ENCODE measurements at regions not wholly inside any gene's neighbourhood (a gene's known extent, or its start where the extent isn't known, plus 50 kb on each side); places are given as distances from the start of the nearest gene placed in this dataset.

- Histone ChIP-seq H3K27me3 (no peaks in the 10 kb centered on the region), H3K4me2 (peak overlapping the region; percentile 22; the same call in 1 of the 2 replicates), H3K36me3 (no peaks in the 10 kb centered on the region), H3K9me3 (no peaks in the 10 kb centered on the region), H4K20me1 (no peaks in the 10 kb centered on the region), H3K4me3 (no peak overlapping the region), H3K4me1 (peaks cover 74% of the 10 kb centered on the region), H3K27ac (no peak overlapping the region), H3K9ac (no peak overlapping the region)
- no peak for TF ChIP-seq Cebpa-rat (IDR thresholded peaks at IDR 0.05)
These were observed 222.5 kb upstream of the FAT1 start for GRCh38 chr4:186946136-186946535.

DNA sequence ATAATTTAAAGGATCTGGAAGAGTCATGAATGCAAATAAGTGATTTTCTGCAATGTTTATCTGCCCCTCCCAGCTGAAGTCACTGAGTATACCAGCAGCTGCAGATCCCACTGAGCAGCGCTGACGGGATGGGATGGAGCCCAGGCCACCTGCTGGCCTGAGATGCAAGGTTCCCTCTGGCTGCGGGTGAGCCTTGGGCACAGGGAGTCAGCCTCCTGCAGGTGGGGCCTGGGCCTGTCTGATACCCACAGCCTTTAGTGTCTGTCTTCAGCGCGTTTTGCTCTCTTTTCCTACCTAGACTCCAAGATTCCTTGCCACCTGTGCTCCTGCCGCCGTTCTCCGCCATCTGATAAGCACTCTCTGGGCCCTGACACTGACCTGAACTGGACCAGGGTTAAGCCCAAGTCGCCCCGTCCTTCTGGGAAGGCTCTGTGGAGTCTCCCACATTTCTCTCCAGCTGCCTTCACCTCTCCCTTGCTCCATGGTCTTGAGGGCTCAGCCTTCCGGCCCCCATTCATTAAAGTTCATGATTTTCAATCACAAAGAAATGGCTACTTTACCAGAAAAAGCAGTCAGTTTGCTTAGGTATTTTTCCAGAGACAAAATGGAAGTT lies 223.1 kb upstream of the FAT1 start:
- no peak overlapping the region for H3K4me2 ChIP-seq
- H3K36me3 ChIP-seq = no peaks in the 10 kb centered on the region
- no peak overlapping the region for H3K9ac ChIP-seq
- no peak for TF ChIP-seq Cebpa-rat (IDR thresholded peaks at IDR 0.05)
- no peak overlapping the region for H3K27ac ChIP-seq
- H3K9me3 ChIP-seq = no peaks in the 10 kb centered on the region
- H3K27me3 ChIP-seq = no peaks in the 10 kb centered on the region
- peaks cover 71% of the 10 kb centered on the region for H3K4me1 ChIP-seq
- H4K20me1 ChIP-seq = no peaks in the 10 kb centered on the region
- no peak overlapping the region for H3K4me3 ChIP-seq

GRCh38 chr4:186948361-186949242 lies 224.9 kb upstream of the FAT1 start:
- peak overlapping the region; percentile 31; the same call in 1 of the 2 replicates for H3K9ac ChIP-seq
- H3K4me1 ChIP-seq = peaks cover 53% of the 10 kb centered on the region
- no peaks in the 10 kb centered on the region for H3K36me3 ChIP-seq
- H3K27ac ChIP-seq = peak overlapping the region; percentile 25; the same call in 1 of the 2 replicates
- H3K4me3 ChIP-seq = no peak overlapping the region
- H4K20me1 ChIP-seq = no peaks in the 10 kb centered on the region
- H3K27me3 ChIP-seq = no peaks in the 10 kb centered on the region
- no peaks in the 10 kb centered on the region for H3K9me3 ChIP-seq
- no peak for TF ChIP-seq Cebpa-rat (IDR thresholded peaks at IDR 0.05)
- H3K4me2 ChIP-seq = peak overlapping the region; percentile 49

- TF ChIP-seq Cebpa-rat (IDR thresholded peaks at IDR 0.05) = no peak
- H3K27ac ChIP-seq = no peak overlapping the region
- no peaks in the 10 kb centered on the region for H4K20me1 ChIP-seq
- H3K4me2 ChIP-seq = no peak overlapping the region
- H3K9me3 ChIP-seq = no peaks in the 10 kb centered on the region
- no peak overlapping the region for H3K9ac ChIP-seq
- no peak overlapping the region for H3K4me3 ChIP-seq
- H3K4me1 ChIP-seq = peaks cover 40% of the 10 kb centered on the region
- H3K27me3 ChIP-seq = no peaks in the 10 kb centered on the region
- no peaks in the 10 kb centered on the region for H3K36me3 ChIP-seq
These were observed 226.2 kb upstream of the FAT1 start for GRCh38 chr4:186949847-186950246.

- Histone ChIP-seq H3K36me3 (no peaks in the 10 kb centered on the region), H3K9ac (no peak overlapping the region), H3K9me3 (no peaks in the 10 kb centered on the region), H3K4me1 (peaks cover 18% of the 10 kb centered on the region), H3K4me3 (no peak overlapping the region), H3K27ac (no peak overlapping the region), H4K20me1 (no peaks in the 10 kb centered on the region), H3K27me3 (no peaks in the 10 kb centered on the region), H3K4me2 (no peak overlapping the region)
- TF ChIP-seq Cebpa-rat (IDR thresholded peaks at IDR 0.05) = no peak
These were observed 229.1 kb upstream of the FAT1 start for GRCh38 chr4:186952709-186953108.

- Histone ChIP-seq H3K4me2 (no peak overlapping the region), H3K4me1 (peaks cover 10% of the 10 kb centered on the region), H3K4me3 (no peak overlapping the region), H3K9ac (no peak overlapping the region), H3K27ac (no peak overlapping the region), H3K36me3 (no peaks in the 10 kb centered on the region), H3K9me3 (0 out of 2 replicates have a peak, but pooled peaks cover under 1% of the 10 kb centered on the region), H3K27me3 (no peaks in the 10 kb centered on the region), H4K20me1 (no peaks in the 10 kb centered on the region)
- TF ChIP-seq Cebpa-rat (IDR thresholded peaks at IDR 0.05) = no peak
These were observed 230.1 kb upstream of the FAT1 start for GRCh38 chr4:186953599-186954260.

DNA sequence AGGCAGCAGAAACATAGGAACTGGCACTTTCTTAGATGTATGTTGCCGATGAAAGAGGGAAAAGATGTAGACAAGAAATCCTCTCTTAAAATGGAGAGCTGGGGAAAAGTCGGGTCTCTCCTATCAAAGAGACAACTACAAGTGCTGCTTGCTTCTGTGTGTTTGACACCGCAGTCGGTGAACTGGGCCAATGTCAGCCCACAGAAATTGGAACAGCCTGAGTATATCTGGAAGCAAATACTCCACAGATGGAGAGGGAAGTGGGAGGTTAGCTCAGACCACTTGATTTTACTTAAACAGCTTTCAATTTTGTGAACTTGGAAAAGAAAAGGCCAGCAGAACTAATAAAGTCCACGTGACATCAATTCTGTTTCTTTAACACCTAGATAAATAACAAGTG lies 230.9 kb upstream of the FAT1 start:
- H3K27me3 ChIP-seq = no peaks in the 10 kb centered on the region
- H3K27ac ChIP-seq = no peak overlapping the region
- H3K9me3 ChIP-seq = 0 out of 2 replicates have a peak, but pooled peaks cover 4% of the 10 kb centered on the region
- no peak for TF ChIP-seq Cebpa-rat (IDR thresholded peaks at IDR 0.05)
- H3K4me2 ChIP-seq = no peak overlapping the region
- H3K9ac ChIP-seq = no peak overlapping the region
- no peak overlapping the region for H3K4me3 ChIP-seq
- no peaks in the 10 kb centered on the region for H3K36me3 ChIP-seq
- peaks cover 7% of the 10 kb centered on the region; the same call in 1 of the 2 replicates for H3K4me1 ChIP-seq
- H4K20me1 ChIP-seq = no peaks in the 10 kb centered on the region

DNA sequence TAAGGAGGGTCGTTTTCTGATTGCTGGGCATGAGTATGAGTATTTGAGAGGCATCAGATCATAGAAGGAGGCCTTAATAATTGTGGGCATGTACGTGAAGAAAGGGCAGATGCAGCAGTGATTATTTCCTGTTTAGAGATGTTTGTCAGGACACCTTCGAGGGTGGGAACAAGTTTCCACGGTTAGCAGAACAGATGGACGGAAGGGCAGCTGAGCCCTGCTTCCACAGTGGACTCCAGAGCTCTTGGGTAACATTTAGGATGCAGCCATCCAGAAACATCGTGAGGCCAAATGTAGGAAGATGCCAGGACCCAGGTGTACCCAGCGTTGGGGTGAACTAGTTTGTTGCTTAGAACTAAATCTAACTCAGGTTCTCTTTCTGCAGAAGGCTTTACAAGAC lies 231.3 kb upstream of the FAT1 start:
- Histone ChIP-seq H3K4me1 (peaks cover 7% of the 10 kb centered on the region; the same call in 1 of the 2 replicates), H3K9me3 (0 out of 2 replicates have a peak, but pooled peaks cover 4% of the 10 kb centered on the region), H3K27ac (no peak overlapping the region), H4K20me1 (no peaks in the 10 kb centered on the region), H3K4me3 (no peak overlapping the region), H3K4me2 (no peak overlapping the region), H3K9ac (no peak overlapping the region), H3K27me3 (no peaks in the 10 kb centered on the region), H3K36me3 (no peaks in the 10 kb centered on the region)
- TF ChIP-seq Cebpa-rat (IDR thresholded peaks at IDR 0.05) = no peak

DNA sequence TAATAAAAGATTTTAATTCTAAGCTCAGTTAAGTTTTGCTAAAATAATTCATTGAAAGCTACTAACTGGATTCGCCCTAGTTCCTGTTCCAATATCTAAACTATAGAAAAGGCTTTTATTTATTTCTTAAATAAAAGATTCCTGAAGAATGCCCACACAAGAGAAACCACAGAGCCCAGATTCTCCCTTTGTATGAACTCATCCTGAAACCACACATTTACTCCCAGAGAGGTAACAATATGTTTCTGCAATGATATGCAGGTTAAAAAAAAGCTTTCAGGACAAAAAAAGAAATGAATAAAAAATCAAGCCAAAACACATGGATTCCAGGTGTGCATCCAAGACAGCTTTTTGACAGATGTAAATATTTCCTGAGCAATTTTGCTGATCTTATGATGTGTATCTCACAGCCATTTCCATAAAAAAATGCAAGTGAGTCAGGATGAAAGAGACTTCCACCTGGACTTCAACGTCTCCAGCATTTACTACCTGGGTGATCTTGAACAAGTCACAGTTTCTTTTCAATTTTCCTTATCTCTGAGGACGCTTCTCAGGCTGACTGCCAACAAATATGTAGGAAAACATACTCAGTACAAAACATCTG lies 234.4 kb upstream of the FAT1 start:
- no peak overlapping the region for H3K4me2 ChIP-seq
- H3K36me3 ChIP-seq = no peaks in the 10 kb centered on the region
- H3K9me3 ChIP-seq = 0 out of 2 replicates have a peak, but pooled peaks cover 4% of the 10 kb centered on the region
- H3K4me1 ChIP-seq = no peaks in the 10 kb centered on the region
- no peak for TF ChIP-seq Cebpa-rat (IDR thresholded peaks at IDR 0.05)
- H3K27ac ChIP-seq = no peak overlapping the region
- H3K4me3 ChIP-seq = no peak overlapping the region
- no peaks in the 10 kb centered on the region for H4K20me1 ChIP-seq
- H3K9ac ChIP-seq = no peak overlapping the region
- no peaks in the 10 kb centered on the region for H3K27me3 ChIP-seq
